Fibroblast of peridontal ligament (primary cell): ENCODE measurements at regions not wholly inside any gene's neighbourhood (a gene's known extent, or its start where the extent isn't known, plus 50 kb on each side); places are given as distances from the start of the nearest gene placed in this dataset.
A peak's percentile ranks its signal among the peaks of the same experiment; 100 is the strongest.

ENCODE experiments used
- DNase-seq: peaks from one replicate; pipeline ENCODE4 v3.0.0-alpha.2; 2010; ENCODE audit errors: extremely low read depth

DNA sequence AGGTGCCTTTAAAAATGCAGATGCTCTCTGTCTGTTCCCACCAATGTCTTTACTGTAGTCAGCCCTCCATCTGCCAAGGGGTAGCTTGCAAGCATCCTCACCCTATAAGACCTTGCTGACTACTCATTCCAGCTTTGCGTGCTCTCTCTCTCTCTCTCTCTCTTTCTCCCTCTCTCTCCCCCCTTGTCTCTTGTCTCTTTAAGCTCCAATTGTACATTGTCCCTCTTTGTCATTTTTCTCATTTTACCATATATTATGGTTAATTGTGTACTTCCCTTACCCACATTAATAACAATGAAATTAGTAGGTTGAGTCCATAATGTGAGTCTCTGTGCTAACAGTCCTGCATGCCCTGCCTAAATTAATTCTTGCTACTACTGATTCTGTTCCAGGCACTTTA, 350.2 kb upstream of the CDH4 start:
- DNase-seq: no peak

DNA sequence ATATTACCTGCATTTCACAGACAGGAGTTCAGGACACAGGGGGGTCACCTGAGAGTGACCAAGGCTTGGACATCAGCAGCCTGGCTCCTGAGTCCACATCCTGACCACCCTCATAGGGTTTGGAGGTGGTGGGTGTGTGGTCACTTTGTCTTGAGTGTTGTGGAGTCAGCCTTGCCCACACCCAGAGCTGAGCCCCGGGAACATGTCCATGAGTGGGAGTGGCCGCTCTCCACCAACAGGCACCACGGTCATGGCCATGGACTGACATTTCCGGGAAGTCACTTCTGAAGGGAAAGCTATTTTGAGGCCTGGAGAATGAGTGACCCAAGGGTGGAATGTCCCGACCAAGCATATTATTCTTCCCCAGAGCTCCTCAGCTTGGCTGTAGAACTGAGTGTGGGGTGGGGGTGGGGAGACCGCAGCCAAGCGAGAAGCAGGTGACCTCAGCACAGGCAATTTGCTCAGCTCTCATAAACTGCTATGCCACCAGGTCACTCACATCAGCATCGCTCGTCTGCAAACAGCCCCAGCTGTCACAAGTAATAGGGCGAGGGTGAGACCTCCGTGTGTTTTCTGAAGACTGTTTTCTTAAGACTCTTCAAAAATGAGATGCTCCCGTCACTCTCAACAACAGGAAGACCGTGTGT, 348.6 kb upstream of the CDH4 start:
- no peak for DNase-seq

DNA sequence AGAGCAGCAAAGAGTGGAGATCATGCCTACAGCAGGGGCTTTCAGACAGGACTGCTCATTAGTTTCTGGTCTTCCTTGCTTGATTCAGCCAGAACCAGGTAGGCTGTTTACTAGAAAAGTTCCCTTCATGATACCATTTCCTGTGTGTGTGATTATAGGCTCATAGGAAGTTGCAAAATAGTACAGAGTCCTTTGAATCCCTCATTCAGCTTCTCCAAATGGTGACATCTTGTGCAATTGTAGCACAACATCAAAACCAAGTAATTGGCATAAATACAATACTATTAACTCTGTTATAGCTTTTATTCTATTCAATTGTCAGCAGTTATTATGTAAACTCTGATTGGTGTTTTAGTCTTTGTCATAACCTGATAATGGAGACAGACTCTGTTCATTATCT, 347.3 kb upstream of the CDH4 start:
- DNase-seq: no peak

DNA sequence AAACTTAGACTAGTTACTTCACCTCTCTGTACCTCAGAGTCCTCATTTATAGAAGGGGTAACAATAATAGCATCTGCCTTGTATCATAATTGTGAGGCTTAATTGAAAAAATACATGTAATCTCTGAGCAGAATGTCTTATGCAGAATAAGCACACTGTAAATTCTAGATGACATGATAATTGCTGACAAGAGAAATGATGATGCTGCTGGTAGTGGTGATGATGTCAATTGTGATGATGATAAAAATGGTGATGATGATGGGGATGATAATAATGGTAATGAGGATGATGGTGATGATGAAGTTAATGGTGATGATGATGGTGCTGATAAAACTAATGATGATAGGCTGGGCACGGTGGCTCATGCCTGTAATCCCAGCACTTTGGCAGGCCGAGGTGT, 346.1 kb upstream of the CDH4 start:
- DNase-seq: no peak

DNA sequence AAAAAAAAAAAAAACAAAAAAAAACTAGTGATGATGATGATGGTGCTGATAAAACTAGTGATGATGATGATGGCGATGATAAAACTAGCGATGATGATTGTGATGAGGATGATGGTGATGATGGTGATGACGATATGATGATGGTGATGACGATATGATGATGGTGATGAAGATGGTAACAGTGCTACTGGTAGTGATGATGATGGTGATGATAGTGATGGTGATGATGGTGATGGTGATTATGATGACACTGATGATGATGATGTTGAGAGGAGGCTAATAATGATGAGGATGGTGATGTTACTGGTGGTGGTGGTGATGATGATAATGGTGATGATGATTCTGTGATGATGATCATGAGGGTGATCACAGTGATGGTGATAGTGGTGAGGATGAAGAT, 345.5 kb upstream of the CDH4 start:
- no peak for DNase-seq

DNA sequence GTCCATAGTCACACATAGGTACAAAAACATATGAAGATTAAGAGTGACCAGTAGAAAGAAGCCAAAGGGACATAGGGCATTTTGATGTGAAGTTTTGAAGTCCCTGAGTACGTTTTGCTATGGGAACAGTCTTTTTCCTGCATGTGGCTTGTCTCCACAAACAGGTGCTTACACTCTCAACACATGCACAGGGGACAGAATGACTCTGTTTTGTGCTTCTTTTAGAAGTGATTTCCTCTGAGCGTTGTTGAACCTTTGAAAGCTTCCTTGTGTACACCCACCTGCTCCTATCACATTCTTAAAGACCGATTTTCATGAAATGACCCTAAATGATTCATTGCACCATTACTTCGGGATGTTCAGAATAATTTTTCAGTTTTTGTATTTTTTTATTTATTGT, 338.8 kb upstream of the CDH4 start:
- DNase-seq: no peak

DNA sequence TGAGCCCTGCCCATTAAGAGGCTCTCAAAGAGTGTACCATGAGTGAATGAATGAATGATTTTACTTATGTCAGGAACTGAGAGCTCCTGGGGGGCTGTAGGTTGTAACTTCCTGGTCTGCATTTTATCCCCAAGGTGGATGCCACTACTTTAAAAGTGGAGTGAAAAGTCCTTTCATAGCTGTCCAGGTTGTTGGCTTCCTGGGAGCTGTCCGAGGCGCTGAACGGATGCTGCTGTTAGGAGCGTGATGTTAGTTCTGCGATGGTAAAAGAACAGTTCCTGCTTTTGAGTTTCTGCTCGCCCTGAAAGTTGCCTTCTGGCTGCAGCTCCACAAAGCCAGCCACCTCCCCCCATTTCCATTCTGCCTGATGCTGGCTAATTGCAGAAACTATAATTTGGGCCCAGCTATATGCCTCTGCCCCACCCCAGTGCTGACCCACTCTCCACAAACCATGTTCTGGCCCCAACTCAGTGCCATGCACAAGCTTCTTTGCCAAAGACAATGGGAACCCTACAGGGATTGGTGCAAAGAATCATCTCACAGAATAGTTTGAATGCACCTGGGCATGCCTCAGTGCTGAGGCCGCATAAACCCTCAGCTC, 330.9 kb upstream of the CDH4 start:
- peak; percentile 3 for DNase-seq

DNA sequence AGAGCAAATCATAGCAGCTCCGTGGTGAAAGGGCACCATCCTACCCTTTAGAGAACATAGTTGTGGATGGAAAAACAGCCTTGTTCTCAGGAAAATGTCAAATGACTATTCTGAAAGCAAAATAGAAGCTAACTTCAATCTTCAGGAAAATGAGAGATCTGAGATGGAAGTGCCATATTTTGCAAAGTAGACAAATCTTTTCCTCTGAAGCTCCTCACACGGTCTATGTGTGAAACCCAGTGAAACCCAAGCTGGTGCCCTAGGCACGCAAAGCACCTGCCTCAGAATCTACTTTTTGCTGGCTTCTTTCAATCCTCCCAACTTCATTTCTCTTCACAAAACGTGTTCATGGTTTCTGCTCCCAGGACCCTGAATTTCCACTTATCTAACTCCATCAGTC, 325.2 kb upstream of the CDH4 start:
- no peak for DNase-seq

DNA sequence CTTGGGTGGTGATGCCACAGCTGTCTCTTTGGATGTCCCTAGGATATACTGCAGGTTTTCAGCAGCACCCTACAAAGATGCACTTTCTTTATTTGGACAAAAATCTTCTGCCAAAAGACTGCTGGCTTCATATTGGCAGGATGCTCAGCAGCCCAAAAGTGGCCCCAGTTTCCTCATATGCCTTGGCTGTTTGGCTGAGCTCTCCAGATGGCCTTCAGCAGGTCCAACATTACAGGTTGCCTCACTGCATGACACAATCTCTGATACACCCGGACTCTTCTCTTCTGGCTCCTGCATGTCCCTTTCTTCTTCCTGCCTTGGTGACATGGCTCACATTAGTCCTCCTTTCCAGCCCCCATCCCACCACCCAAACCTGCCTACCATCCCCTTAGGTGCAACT, 323.7 kb upstream of the CDH4 start:
- DNase-seq: no peak

DNA sequence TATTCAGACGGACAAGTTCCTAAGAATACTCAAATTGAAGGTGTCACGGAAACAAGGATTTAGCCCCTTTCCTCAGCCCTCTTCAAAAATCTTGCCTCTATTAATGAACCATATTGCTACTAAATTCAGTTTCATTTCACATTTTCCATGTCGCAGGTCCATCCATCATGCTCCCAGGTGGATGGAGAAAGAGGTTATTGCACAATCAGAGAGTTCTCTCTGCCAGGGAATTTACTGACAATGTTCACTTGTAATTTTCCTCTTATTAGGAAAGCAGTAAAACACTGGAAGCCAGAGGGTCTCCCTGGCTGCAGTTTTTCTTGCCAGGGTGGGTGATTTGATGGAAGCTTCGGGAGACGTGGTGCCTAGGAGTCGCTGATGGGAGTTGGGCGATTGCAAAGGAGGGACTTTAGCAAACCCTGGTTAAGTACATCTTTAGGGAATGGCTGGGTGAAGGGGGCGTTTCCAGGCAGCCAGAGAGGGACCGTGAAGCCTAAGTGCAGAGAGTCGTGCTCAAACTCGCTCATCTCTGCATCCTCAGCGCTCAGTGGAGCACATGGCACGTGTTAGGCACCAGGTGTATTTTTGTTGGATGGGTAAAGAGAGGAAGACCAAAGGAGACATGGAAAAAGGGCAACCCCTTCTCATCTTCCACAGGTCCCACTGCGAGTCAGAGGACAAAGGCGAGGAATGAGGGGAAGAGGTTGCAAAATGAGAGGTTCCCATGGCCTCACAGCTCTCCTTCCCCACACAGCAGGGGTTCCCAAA, 321.9 kb upstream of the CDH4 start:
- no peak for DNase-seq

DNA sequence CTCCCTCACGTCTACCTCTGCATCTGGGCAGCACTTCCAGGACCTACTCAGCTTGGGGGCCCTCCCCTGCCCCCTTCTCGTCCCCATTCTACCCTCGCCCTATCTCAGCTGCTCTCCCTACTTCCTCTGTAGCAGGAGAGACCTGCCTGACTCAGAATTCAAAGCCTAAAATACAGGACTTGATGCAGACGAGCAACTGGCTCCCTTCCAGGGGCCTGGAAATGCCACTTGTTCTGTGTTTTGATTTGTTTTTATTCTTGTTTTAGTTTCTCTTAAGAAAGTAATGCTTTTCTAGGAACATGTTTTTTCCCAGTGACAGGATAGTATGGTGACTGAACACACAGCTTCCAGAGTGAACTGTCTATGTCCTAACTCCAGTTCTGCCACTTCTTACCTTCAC, 320.4 kb upstream of the CDH4 start:
- no peak for DNase-seq

DNA sequence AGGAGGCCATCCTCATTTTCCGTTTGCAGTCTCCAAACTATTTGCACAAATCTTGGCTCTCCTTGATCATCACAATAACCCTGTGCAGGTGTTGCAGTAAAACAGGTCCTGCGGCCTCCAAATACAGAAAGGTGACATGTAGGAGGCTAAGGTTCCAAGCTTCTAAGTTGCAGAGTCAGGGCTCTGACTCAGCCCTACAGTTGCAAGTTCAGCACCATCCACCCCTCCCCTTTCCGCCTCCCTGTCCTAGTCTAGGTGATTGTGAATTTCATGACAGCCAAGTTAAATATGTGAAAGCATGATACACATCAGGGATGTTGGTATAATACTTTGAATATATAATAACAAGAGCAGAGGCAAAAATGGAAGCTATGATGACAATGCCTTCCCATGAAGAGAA, 317.3 kb upstream of the CDH4 start:
- DNase-seq: no peak

DNA sequence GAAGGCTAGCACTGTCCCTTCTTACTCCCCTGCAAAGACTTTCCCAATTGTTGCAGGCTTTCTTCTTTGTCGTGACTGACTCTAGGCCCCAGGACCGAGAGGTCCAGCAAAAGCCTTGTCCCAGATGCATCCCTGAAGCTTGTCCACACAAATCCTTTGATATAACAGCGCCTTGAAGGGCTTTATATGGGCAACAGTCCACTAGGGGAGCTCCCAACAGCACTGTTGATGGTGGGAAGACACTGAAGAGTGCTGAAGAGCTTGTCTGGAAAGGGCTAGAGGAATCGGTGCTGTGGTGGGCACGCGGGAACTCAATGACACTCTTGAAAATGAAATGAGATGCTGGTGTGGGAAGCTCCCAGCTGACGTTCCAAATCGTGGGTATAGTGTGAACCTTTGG, 316.1 kb upstream of the CDH4 start:
- DNase-seq: no peak

DNA sequence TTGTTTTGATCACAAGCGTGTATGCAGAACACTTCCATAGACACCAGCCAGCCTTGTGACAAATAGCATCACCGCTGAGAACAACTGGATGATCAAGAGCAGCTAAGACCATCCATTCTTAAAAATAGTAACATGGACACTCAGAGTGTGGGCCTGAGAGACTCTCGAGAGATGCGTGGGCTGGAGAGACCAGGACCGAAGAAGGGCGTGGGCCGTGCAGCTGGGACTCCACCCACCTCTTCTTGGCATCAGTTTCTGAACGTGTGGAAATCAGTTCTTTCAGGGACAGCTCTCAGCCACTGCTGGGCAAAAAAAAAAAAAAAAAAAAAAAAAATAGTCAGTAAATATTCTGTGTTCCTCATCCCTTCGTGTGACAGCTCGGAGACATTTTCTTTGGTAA, 314.5 kb upstream of the CDH4 start:
- DNase-seq: no peak

DNA sequence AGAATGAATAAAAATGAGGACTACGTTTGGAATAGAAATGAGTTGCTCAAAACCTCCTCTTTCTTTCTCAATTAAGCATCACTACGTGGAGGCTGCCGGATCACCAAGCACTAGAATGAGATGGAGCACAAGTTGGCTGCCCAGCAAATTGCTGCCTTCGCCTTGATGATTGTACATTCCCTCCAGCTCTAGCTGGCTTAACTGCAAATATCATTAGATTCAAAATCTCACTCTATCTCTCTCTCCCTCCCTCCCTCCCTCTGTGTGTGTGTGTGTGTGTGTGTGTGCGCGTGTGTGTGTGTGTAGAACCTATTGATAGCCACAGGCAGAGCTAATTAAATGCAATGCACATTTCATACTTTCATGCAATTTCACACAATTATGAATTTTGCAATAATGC, 310.7 kb upstream of the CDH4 start:
- DNase-seq: no peak

DNA sequence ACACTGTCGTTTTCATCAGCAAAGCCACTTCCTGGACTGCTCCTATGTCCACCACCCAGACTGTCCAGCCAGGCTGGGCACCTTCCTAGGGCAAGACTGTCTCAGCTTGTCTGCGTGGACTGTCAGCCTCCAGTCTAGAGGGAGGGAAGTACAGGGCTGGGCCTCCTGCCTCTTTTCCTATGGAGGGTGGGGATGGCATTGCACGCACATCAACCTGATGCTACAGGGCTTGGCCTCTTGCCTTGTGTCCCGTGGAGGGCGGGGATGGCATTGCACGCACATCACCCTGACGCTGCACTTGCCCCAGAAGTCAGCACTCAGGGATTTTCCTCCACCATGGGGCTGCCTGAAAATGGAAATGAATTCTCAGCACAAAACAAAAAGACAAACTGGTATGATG, 304.2 kb upstream of the CDH4 start:
- no peak for DNase-seq

DNA sequence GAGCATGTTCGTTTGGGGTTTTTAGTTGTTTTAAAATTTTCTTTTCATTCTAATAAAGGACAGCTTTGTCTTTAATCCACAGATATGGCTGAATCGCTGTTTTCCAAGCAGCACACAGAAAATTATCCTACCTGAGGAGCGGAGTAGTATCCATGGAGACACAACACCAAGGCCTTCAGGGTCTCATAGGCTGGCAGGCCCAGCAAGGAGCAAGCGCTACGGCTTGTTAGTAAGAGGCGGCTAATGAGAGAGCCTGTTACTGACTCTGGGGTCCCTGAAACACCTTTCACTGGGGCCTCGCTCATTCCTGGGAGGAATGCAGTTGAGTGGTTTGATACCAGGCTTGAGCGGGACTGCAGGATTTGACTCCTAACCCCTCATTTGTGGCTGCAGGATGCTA, 303.8 kb upstream of the CDH4 start:
- DNase-seq: no peak

DNA sequence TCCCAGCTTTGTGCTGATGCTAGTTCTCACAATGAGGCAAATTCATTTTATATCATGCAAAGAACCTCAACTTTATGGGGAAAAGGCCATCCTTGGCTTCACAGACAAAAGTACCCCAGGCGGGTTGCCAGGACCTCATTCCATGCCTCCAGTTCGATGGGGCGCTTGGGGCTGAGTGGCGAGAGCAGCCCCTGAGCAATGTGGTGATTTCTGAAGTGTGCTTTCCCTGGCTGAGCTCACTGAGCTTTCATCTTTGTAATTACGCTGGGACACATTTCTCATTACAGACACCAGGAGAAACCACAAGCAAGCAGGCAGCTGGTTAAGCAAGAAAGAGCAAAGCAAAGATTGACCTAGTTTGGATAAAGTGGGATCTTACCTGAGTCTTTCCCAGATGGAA, 301.5 kb upstream of the CDH4 start:
- DNase-seq: no peak

DNA sequence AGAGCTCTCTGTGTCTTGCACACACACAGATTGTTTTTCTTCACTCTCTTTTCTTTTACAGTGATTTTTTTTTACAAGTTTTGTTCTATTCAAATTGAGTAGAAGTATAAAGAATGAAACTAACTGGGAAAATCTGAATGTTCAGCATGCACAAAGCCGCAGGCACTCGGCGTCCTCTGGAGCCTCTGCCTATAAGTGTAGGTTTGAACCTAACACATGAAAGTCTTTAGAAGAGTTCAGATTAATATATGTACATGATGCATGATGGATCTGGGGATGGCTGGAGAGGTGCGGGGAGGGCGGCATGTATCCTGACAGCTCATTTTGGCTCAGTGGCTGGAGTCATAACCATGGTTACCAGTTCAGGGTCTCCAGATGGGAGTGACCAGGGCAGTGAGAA, 301.1 kb upstream of the CDH4 start:
- no peak for DNase-seq

DNA sequence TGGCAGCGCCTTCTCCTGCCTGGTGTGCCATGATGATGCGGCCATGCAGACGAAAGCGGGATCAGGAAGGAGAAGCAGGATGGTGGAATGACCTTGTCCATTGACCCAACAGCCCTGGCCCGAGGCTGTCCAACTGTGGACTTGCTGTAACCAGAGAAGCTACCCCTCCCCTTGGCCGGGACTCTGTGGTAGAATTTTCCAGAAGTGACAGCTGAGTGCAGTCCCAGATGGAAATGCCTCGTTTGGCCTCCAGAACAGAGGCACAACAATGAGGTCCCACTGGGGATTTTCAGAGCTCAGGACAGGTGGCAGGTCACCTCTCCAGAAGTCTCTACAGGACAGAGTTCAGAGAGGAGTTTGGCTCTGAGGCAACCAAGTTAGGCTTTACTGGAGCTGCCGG, 299.2 kb upstream of the CDH4 start:
- no peak for DNase-seq

DNA sequence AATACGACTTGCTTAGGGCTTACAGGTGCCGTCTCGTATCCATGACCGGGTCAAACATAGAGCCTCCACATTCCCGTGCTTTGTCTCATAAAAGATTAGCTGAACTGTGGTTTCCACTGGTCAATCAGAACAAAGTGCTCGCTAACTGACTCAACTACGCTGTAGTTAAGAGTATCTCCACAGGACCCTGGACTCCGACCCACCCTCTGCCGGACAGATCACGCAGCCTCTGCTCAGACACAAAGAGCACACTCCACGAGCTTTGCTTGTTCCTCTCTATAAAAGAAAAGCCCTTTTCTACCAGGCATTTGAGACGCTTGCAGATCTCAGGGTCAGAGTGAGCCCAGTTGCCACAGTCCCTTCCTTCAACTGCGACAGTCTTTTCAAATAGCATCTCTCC, 298.7 kb upstream of the CDH4 start:
- no peak for DNase-seq

DNA sequence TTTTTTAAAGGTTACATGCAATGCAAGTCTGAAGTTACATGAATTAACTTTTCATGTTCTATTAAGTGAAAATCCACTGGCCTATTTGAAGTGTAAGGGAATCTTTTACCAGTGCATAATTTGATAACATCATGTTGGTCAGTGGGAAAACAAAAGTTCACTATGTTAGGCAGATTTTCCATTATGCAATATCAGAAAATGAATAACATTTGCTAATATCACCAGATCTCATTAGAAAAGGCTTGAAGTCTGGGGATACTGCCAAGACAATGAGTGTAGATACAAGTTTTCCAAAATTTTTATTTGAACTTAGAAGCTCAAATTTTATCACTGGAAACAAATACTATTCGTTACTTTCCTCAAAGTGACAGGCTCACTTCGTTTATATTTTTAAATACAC, 296.4 kb upstream of the CDH4 start:
- no peak for DNase-seq

DNA sequence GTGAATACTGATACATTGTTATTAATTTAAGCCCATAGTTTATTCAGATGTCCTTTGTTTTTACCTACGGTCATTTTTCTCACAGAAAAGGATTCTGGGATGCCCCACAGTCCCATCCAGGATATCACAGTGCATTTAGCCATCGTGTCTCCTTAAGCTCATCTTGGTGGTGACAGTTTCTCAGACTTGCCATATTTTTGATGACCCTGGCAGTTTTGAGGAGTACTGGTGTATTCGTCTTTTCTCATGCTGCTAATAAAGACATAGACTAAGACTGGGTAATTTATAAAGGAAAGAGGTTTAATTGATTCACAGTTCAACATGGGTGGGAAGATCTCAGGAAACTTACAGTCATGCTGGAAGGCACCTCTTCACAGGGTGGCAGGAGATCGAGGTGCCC, 295.9 kb upstream of the CDH4 start:
- no peak for DNase-seq

DNA sequence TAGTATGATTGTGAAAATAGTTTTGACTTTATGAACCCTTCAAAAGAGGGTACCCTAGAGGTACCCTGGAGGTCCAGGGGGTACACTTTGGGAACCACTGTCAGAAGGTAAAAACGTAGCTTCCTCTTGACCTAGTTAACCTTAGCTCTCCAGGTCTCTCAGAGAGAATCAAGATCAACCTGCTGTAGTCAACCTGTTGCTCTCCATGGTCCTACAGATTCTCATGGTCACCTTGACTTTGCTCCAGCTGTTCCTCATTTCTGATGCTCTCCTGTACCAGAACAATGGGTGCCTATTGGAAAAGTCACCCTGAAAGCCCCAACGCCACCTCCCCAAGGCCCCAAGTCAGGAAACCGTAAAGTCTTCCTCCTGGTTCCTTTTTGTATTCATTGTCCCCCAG, 294.4 kb upstream of the CDH4 start:
- no peak for DNase-seq
